OCI-LY3 (cell line): ENCODE measurements at regions not wholly inside any gene's neighbourhood (a gene's known extent, or its start where the extent isn't known, plus 50 kb on each side); places are given as distances from the start of the nearest gene placed in this dataset.

Source experiments
- EZH2phosphoT487 ChIP-seq: fragments of 200-600 bp; shearing (Covaris generic); IDR thresholded peaks from 2 replicates; pipeline ENCODE4 v1.6.1; 2018; ENCODE audit warnings: antibody characterized with exemption, mixed run types, low read depth
- TF ChIP-seq, protein P1 (sequence below): fragments of 200-600, 300-600 bp; sonication (generic); IDR thresholded peaks from 2 replicates; pipeline ENCODE4 v1.5.1; 2014; ENCODE audit warnings: antibody characterized with exemption, low read length, low read depth

DNA sequence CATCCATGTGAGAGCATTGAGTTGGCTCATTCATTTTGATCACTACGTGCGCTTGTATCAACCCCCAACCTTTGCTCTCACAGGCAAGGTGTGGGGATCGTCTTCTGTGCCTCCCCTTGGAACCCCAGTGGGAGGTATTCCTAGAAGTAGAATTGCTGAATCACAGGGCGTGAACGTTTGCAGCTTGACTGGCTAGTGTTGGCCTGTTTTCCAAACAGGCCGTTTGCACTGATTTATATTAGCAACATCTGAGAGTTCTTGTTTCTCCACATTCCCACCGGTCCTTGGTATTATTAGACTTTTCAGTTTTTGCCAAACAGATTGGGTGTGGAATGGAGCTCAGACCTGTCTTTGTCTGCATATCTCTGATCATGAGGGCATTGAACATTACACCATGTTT is 288.6 kb upstream of the PWP1 start:
- TF ChIP-seq, protein P1, sequence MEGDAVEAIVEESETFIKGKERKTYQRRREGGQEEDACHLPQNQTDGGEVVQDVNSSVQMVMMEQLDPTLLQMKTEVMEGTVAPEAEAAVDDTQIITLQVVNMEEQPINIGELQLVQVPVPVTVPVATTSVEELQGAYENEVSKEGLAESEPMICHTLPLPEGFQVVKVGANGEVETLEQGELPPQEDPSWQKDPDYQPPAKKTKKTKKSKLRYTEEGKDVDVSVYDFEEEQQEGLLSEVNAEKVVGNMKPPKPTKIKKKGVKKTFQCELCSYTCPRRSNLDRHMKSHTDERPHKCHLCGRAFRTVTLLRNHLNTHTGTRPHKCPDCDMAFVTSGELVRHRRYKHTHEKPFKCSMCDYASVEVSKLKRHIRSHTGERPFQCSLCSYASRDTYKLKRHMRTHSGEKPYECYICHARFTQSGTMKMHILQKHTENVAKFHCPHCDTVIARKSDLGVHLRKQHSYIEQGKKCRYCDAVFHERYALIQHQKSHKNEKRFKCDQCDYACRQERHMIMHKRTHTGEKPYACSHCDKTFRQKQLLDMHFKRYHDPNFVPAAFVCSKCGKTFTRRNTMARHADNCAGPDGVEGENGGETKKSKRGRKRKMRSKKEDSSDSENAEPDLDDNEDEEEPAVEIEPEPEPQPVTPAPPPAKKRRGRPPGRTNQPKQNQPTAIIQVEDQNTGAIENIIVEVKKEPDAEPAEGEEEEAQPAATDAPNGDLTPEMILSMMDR, result no peak
- no peak for TF ChIP-seq EZH2phosphoT487
